T-cell (primary cell): ENCODE measurements at regions not wholly inside any gene's neighbourhood (a gene's known extent, or its start where the extent isn't known, plus 50 kb on each side); places are given as distances from the start of the nearest gene placed in this dataset.

Experiments used
- ATAC-seq, 4 experiments: fragments of 200-7000 bp in 3 of 4; fragments of 150-1000 bp in 1 of 4; cut with Tn5 transposase; replicated peaks in 1 of 4; 1 replicate in 3 of 4; 2 replicates in 1 of 4; pipeline ENCODE4 v1.10.0; 2021; ENCODE audit warnings: moderate library complexity in 3 of 4, mild to moderate bottlenecking in 2 of 4, moderate number of reproducible peaks in 1 of 4
- CTCF ChIA-PET, 2 donors: fragments of 300-600 bp; sonication (Branson Sonifier 250); formaldehyde crosslinking; loops; one replicate each; lab custom pipeline; 2022; ENCODE audit warnings: antibody characterized with exemption in 2 of 2; lab: Charles Lee
- POLR2A ChIA-PET, 2 donors: fragments of 300-600 bp; sonication (Branson Sonifier 250); formaldehyde crosslinking; loops; one replicate each; lab custom pipeline; 2022; ENCODE audit warnings: antibody characterized with exemption in 2 of 2; lab: Charles Lee
- DNase-seq, 35 experiments: peaks; one replicate each; pipeline versions ENCODE4 v3.0.0 to v3.0.0-alpha.2; 2013 to 2023
- H3K27ac ChIP-seq: one replicate; pipeline ENCODE4 v1.5.1; 2013; ENCODE audit warnings: low read length
- H3K27me3 ChIP-seq, 2 experiments: replicated peaks in 1 of 2; 1 replicate in 1 of 2; 2 replicates in 1 of 2; pipeline versions ENCODE4 v1.6.1 to v1.7.0; 2013; ENCODE audit warnings: low read length in 1 of 2, mixed read lengths in 1 of 2; ENCODE audit not compliant: control insufficient read depth in 2 of 2, insufficient read depth in 2 of 2; ENCODE audit errors: extremely low read depth in 1 of 2
- H3K36me3 ChIP-seq, 2 donors: 1 replicate in 1 of 2; 2 replicates in 1 of 2; pipeline versions ENCODE4 v1.6.1 to v1.7.0; 2013; ENCODE audit warnings: low read length in 1 of 2; ENCODE audit not compliant: control insufficient read depth in 2 of 2, insufficient read depth in 1 of 2; ENCODE audit errors: extremely low read depth in 1 of 2
- H3K4me1 ChIP-seq, 2 experiments: 1 replicate in 1 of 2; 2 replicates in 1 of 2; pipeline versions ENCODE4 v1.6.1 to v1.7.0; 2013; ENCODE audit warnings: low read length in 2 of 2, mixed read lengths in 1 of 2; ENCODE audit not compliant: insufficient read depth in 2 of 2, control insufficient read depth in 1 of 2; ENCODE audit errors: extremely low read depth in 1 of 2
- H3K4me3 ChIP-seq, 2 donors: 1 replicate in 1 of 2; 2 replicates in 1 of 2; pipeline versions ENCODE4 v1.5.1 to v1.7.0; 2013; ENCODE audit warnings: mild to moderate bottlenecking in 2 of 2, low read length in 1 of 2, moderate library complexity in 1 of 2; ENCODE audit not compliant: control insufficient read depth in 1 of 2; ENCODE audit errors: extremely low read depth in 1 of 2
- H3K9me3 ChIP-seq: 2 replicates; pipeline ENCODE4 v1.7.0; 2013
- H3K27ac Mint-ChIP-seq, 2 donors: one replicate each; pipeline ENCODE4 v1.8.0; 2020 to 2021; ENCODE audit warnings: mild to moderate bottlenecking in 2 of 2, mixed read lengths in 2 of 2
- H3K27me3 Mint-ChIP-seq, 2 donors: one replicate each; pipeline ENCODE4 v1.8.0; 2021 to 2022; ENCODE audit warnings: mixed read lengths in 2 of 2
- H3K36me3 Mint-ChIP-seq: one replicate; pipeline ENCODE4 v1.8.0; 2021; ENCODE audit warnings: mixed read lengths
- H3K4me1 Mint-ChIP-seq, 3 donors: one replicate each; pipeline ENCODE4 v1.8.0; 2020 to 2022; ENCODE audit warnings: mixed read lengths in 3 of 3, mild to moderate bottlenecking in 1 of 3
- H3K4me3 Mint-ChIP-seq, 3 donors: one replicate each; pipeline ENCODE4 v1.8.0; 2020 to 2022; ENCODE audit warnings: mild to moderate bottlenecking in 3 of 3, mixed read lengths in 3 of 3, moderate library complexity in 3 of 3
- H3K9me3 Mint-ChIP-seq, 3 donors: one replicate each; pipeline ENCODE4 v1.8.0; 2020 to 2022; ENCODE audit warnings: mixed read lengths in 3 of 3
- WGBS: methylation state at CpG from one replicate; pipeline ENCODE4 v1.1.5; 2013; ENCODE audit warnings: missing lambda C conversion rate; ENCODE audit not compliant: insufficient coverage; 5-methylcytosine and 5-hydroxymethylcytosine counted together

DNA sequence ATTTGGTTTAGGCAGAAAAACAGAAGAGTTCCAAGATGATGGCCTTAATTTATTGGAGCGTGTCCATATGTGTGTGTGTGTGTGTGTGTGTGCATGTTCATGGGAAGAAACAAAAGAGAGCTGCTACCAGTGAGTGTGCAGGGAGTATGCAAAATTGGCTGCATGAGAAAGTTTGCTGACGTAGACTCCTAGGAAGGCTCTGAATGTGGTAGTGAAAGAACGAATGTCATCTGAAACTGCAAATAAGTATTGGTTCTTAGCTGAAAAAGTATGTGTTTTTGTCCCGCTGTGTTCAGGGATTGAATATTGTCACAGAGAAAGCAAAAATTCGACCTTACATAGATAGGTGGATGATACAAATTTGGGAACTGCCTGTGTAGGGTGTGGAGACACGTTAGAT, 542.6 kb upstream of the COX7C start:
- Mint-ChIP-seq H3K4me3 (no peak overlapping the region), H3K27me3 (no peaks in the 10 kb centered on the region), H3K9me3 (peaks cover 0 to 11% (median 5%) of the 10 kb centered on the region in 3 donors), H3K4me1 (no peaks in the 10 kb centered on the region), H3K27ac (no peak overlapping the region), H3K36me3 (no peaks in the 10 kb centered on the region)
- Histone ChIP-seq H3K9me3 (no peaks in the 10 kb centered on the region), H3K27me3 (no peaks in the 10 kb centered on the region), H3K4me1 (no peaks in the 10 kb centered on the region), H3K27ac (no peak overlapping the region), H3K36me3 (no peaks in the 10 kb centered on the region), H3K4me3 (no peak overlapping the region)
- ChIA-PET CTCF (interaction anchor here in 1 of 2 donors (0.6 kb wide), 1 partner anchor 1253 kb away, joined by 3 read pairs; no protein-coding TSS in a partner anchor), POLR2A (no interaction called here)
- ATAC-seq (no peak), DNase-seq (no peak)
- 70% methylated on average over 4 of the region's 6 CpGs for WGBS

DNA sequence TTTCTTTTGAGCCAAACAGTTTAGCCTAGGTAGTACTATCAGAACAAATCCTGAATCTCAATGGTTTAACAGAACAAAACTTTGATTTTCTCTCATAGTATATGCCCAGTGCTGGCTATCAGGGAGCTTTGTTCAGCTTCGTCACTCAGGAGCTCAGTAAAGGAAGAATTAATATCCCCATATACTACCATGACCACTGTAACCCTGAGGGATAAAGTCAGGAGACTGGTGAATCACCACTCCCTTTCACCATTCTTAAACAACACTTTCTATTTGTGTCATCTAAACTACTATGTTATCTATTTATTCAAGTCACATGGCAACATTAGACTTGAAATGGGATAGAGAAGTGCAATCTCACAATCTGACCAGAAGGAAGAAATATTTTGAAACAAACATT, 522.6 kb upstream of the COX7C start:
- ChIA-PET POLR2A (no interaction called here), CTCF (no interaction called here)
- Mint-ChIP-seq H3K27me3 (no peaks in the 10 kb centered on the region), H3K4me1 (no peaks in the 10 kb centered on the region), H3K9me3 (peaks cover 0 to 2% (median 0%) of the 10 kb centered on the region in 3 donors), H3K27ac (no peak overlapping the region), H3K36me3 (no peaks in the 10 kb centered on the region), H3K4me3 (no peak overlapping the region)
- Histone ChIP-seq H3K9me3 (no peaks in the 10 kb centered on the region), H3K27me3 (no peaks in the 10 kb centered on the region), H3K27ac (no peak overlapping the region), H3K4me1 (no peaks in the 10 kb centered on the region), H3K36me3 (no peaks in the 10 kb centered on the region), H3K4me3 (no peak overlapping the region)
- no peak for ATAC-seq
- no peak for DNase-seq
- no CpG with 5 or more reads among the region's 1 CpG for WGBS

DNA sequence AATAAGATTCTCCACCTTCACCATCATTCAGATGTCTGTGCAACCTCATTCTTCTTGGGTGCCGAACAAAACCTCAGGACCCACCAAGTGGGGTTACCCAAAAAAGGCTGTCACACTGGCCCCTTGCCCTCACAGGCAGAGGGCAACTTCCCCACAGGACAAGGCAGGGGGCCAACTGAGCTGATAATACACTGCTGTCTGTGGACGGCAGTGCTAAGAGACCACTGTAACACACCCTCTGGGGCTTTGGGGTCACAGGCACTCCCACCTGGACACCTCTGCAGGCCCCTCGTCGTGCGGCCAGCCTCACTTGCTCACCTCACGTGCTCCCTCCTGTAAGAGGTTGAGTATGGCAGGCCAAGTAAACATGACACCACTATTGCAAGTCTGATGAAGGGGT, 515.8 kb upstream of the COX7C start:
- no peak for DNase-seq
- H3K4me1 Mint-ChIP-seq, result no peaks in the 10 kb centered on the region
- no peak for ATAC-seq
- H3K4me3 Mint-ChIP-seq, result no peak overlapping the region
- H3K27me3 Mint-ChIP-seq, result no peaks in the 10 kb centered on the region
- H3K27me3 ChIP-seq, result no peaks in the 10 kb centered on the region
- H3K9me3 Mint-ChIP-seq, result no peaks in the 10 kb centered on the region
- H3K4me3 ChIP-seq, result no peak overlapping the region
- no peaks in the 10 kb centered on the region for H3K9me3 ChIP-seq
- WGBS, result 79% methylated on average over 2 of the region's 6 CpGs
- no peak overlapping the region for H3K27ac Mint-ChIP-seq
- POLR2A ChIA-PET, result no interaction called here
- no peaks in the 10 kb centered on the region for H3K36me3 ChIP-seq
- no peaks in the 10 kb centered on the region for H3K4me1 ChIP-seq
- no peak overlapping the region for H3K27ac ChIP-seq
- CTCF ChIA-PET, result no interaction called here
- H3K36me3 Mint-ChIP-seq, result no peaks in the 10 kb centered on the region

DNA sequence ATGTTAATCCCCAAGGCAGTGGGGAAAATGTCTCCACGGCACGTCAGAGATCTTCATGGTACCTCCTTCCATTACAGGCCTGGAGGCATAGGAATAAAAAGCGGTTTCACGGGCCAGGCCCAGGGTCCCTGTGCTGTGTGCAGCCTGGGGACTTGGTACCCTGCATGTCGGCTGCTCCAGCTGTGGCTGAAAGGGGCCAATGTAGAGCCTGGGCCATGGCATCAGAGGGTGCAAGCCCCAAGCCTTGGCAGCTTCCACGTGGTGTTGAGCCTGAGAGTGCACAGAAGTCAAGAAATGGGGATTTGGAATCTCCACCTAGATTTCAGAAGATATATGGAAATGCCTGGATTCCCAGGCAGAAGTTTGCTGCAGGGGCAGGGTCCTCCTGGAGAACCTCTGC, 508.9 kb upstream of the COX7C start:
- Mint-ChIP-seq H3K27ac (no peak overlapping the region), H3K9me3 (peaks cover 6 to 8% (median 6%) of the 10 kb centered on the region in 3 donors), H3K36me3 (no peaks in the 10 kb centered on the region), H3K4me3 (no peak overlapping the region), H3K27me3 (no peaks in the 10 kb centered on the region), H3K4me1 (no peaks in the 10 kb centered on the region)
- no peak overlapping the region for H3K27ac ChIP-seq
- no peaks in the 10 kb centered on the region for H3K27me3 ChIP-seq
- no peak for DNase-seq
- ChIA-PET CTCF (no interaction called here), POLR2A (no interaction called here)
- no peaks in the 10 kb centered on the region for H3K36me3 ChIP-seq
- 70% methylated on average over 4 of the region's 6 CpGs for WGBS
- H3K4me3 ChIP-seq, result no peak overlapping the region
- H3K9me3 ChIP-seq, result no peaks in the 10 kb centered on the region
- ATAC-seq, result no peak
- no peaks in the 10 kb centered on the region for H3K4me1 ChIP-seq

DNA sequence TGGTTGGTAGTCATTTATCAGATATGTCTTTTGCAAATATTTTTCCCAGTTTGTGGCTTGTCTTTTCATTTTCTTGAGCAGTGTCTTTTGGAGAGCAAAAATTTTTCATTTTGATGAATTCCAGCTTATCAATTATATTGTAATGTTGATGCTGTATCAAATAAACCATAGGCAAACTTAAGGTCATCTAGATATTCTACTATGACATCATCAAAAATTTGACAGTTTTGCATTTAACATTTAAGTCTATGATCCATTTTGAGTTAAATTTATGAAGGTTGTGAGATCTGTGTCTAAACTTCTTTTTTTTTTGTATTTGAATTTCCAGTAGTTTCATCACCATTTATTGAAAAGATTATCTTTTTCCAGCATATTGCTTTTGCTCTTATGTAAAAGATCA, 505.5 kb upstream of the COX7C start:
- Histone ChIP-seq H3K4me3 (no peak overlapping the region), H3K27me3 (no peaks in the 10 kb centered on the region), H3K27ac (no peak overlapping the region), H3K36me3 (no peaks in the 10 kb centered on the region), H3K4me1 (no peaks in the 10 kb centered on the region), H3K9me3 (no peaks in the 10 kb centered on the region)
- Mint-ChIP-seq H3K4me1 (no peaks in the 10 kb centered on the region), H3K36me3 (no peaks in the 10 kb centered on the region), H3K4me3 (no peak overlapping the region), H3K27ac (no peak overlapping the region), H3K27me3 (no peaks in the 10 kb centered on the region), H3K9me3 (peaks cover 6 to 8% (median 6%) of the 10 kb centered on the region in 3 donors)
- ChIA-PET POLR2A (no interaction called here), CTCF (no interaction called here)
- no peak for DNase-seq
- no peak for ATAC-seq

DNA sequence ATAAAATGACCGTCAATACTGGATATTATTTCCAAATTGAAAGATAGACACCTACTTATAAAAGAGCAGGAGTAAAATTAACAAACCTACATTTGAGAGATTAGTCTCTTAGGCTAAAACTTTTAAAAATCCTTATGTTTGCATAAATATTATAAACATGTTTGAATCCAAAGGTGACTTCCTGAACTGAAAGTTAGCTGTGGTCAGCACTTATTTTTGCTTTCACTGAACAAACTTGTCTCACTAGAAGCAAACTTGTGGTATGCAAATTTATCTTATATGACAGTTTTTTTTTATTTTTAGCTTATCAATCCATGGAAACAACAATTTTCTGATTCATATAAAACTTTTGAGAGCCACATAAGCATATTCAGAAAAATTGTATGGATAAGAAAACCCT, 502.6 kb upstream of the COX7C start:
- CTCF ChIA-PET, result interaction anchor here in 1 of 2 donors (1.0 kb wide), 1 partner anchor 9 kb away, joined by 3 read pairs; no protein-coding TSS in a partner anchor
- ATAC-seq (no peak), DNase-seq (no peak)
- no peaks in the 10 kb centered on the region for H3K27me3 Mint-ChIP-seq
- peaks cover 0 to 8% (median 6%) of the 10 kb centered on the region in 3 donors for H3K9me3 Mint-ChIP-seq
- Histone ChIP-seq H3K27me3 (no peaks in the 10 kb centered on the region), H3K9me3 (no peaks in the 10 kb centered on the region), H3K36me3 (no peaks in the 10 kb centered on the region), H3K4me1 (no peaks in the 10 kb centered on the region), H3K4me3 (no peak overlapping the region), H3K27ac (no peak overlapping the region)
- H3K4me1 Mint-ChIP-seq, result no peaks in the 10 kb centered on the region
- H3K36me3 Mint-ChIP-seq, result no peaks in the 10 kb centered on the region
- H3K4me3 Mint-ChIP-seq, result no peak overlapping the region
- POLR2A ChIA-PET, result no interaction called here
- no peak overlapping the region for H3K27ac Mint-ChIP-seq
- WGBS, result no CpG with 5 or more reads among the region's 1 CpG

DNA sequence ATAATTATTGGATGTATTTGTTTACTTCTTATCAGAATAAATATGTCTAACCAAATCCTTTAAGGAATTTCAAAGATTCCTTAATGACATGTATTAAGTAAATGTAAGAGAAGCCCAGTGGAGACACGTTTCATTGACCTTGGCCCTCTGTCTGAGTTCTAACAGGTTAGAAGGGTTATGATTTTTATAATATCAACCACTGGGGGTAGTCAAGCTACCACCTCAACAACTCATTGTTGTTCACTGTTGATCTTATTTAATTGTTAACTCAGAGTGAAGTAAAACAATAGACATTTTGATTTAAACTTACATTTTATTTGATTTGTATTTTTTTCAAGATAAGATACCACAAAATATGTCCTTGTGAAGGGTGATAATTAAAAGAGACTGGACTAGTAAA, 499.2 kb upstream of the COX7C start:
- H3K4me3 ChIP-seq, result no peak overlapping the region
- no peaks in the 10 kb centered on the region for H3K27me3 ChIP-seq
- no CpG with 5 or more reads among the region's 1 CpG for WGBS
- Mint-ChIP-seq H3K4me1 (no peaks in the 10 kb centered on the region), H3K9me3 (peaks cover 0 to 2% (median 0%) of the 10 kb centered on the region in 3 donors), H3K4me3 (no peak overlapping the region), H3K36me3 (no peaks in the 10 kb centered on the region), H3K27ac (no peak overlapping the region), H3K27me3 (no peaks in the 10 kb centered on the region)
- POLR2A ChIA-PET, result no interaction called here
- H3K9me3 ChIP-seq, result no peaks in the 10 kb centered on the region
- no peaks in the 10 kb centered on the region for H3K36me3 ChIP-seq
- CTCF ChIA-PET, result no interaction called here
- H3K4me1 ChIP-seq, result no peaks in the 10 kb centered on the region
- ATAC-seq (no peak), DNase-seq (no peak)
- H3K27ac ChIP-seq, result no peak overlapping the region
